H1 (cell line): ENCODE measurements at regions not wholly inside any gene's neighbourhood (a gene's known extent, or its start where the extent isn't known, plus 50 kb on each side); places are given as distances from the start of the nearest gene placed in this dataset.

ENCODE experiments used
- CTCF ChIA-PET: fragments of 300-600 bp; sonication (Branson Sonifier 250); formaldehyde crosslinking; loops from one replicate; lab custom pipeline; 2021; ENCODE audit not compliant: partially characterized antibody; lab: Charles Lee
- POLR2A ChIA-PET: fragments of 300-600 bp; sonication (Branson Sonifier 250); formaldehyde crosslinking; loops from one replicate; lab custom pipeline; 2021; ENCODE audit warnings: inconsistent platforms; ENCODE audit not compliant: partially characterized antibody; lab: Charles Lee
- DNase-seq, 2 experiments: peaks; one replicate each; pipeline versions ENCODE4 v3.0.0 to v3.0.0-alpha.2; 2010 to 2022; ENCODE audit warnings: low spot score in 2 of 2, low read depth in 1 of 2, mixed read lengths in 1 of 2
- FAIRE-seq: peaks from 2 replicates; lab custom pipeline; 2011; peaks lifted over from hg19 to GRCh38; lab: Jason Lieb, UNC
- H2AFZ ChIP-seq: 2 replicates; pipeline ENCODE4 v1.8.1; 2012; ENCODE audit warnings: low read length, inconsistent platforms
- H2AK5ac ChIP-seq: 2 replicates; pipeline ENCODE4 v1.6.1; 2013; ENCODE audit warnings: low read depth, low read length
- H2BK120ac ChIP-seq: replicated peaks from 2 replicates; pipeline ENCODE3; 2013; ENCODE audit warnings: low read depth, low read length, inconsistent platforms
- H2BK12ac ChIP-seq: 2 replicates; pipeline ENCODE4 v1.6.1; 2013; ENCODE audit warnings: low read depth, low read length
- H2BK15ac ChIP-seq: 2 replicates; pipeline ENCODE4 v1.6.1; 2013; ENCODE audit warnings: low read length
- H2BK20ac ChIP-seq: 2 replicates; pipeline ENCODE4 v1.6.1; 2013; ENCODE audit warnings: low read length
- H2BK5ac ChIP-seq: 2 replicates; pipeline ENCODE4 v1.6.1; 2013; ENCODE audit warnings: low read depth, low read length
- H3K14ac ChIP-seq: 2 replicates; pipeline ENCODE4 v1.6.1; 2013; ENCODE audit warnings: inconsistent platforms; ENCODE audit not compliant: insufficient read length
- H3K18ac ChIP-seq: 2 replicates; pipeline ENCODE4 v1.6.1; 2013; ENCODE audit warnings: low read length; ENCODE audit errors: extremely low read depth
- H3K23ac ChIP-seq: 2 replicates; pipeline ENCODE4 v1.6.1; 2013; ENCODE audit warnings: inconsistent platforms; ENCODE audit not compliant: insufficient read length
- H3K23me2 ChIP-seq: 2 replicates; pipeline ENCODE4 v1.6.1; 2013; ENCODE audit warnings: low read depth, low read length
- H3K27ac ChIP-seq: 2 replicates; pipeline ENCODE4 v1.6.1; 2011; ENCODE audit warnings: low read depth, low read length, inconsistent platforms
- H3K27me3 ChIP-seq, 4 experiments: replicated peaks in 1 of 4; 1 replicate in 1 of 4; 2 replicates in 3 of 4; pipeline versions ENCODE4 v1.6.1 to v1.8.1; 2011 to 2013; ENCODE audit warnings: low read length in 3 of 4, mild to moderate bottlenecking in 3 of 4, inconsistent platforms in 2 of 4, mixed read lengths in 2 of 4, moderate library complexity in 1 of 4; ENCODE audit not compliant: control insufficient read depth in 3 of 4, insufficient read depth in 3 of 4; ENCODE audit errors: extremely low read depth in 1 of 4
- H3K36me3 ChIP-seq, 4 experiments: 2 replicates each; pipeline versions ENCODE4 v1.6.1 to v1.8.1; 2011 to 2013; ENCODE audit warnings: mild to moderate bottlenecking in 4 of 4, low read length in 3 of 4, moderate library complexity in 2 of 4, control low read depth in 1 of 4, inconsistent platforms in 1 of 4; ENCODE audit not compliant: insufficient read depth in 4 of 4, control insufficient read depth in 2 of 4
- H3K4ac ChIP-seq: replicated peaks from 2 replicates; pipeline ENCODE3; 2013; ENCODE audit warnings: low read length, low read depth, mixed read lengths, inconsistent platforms; ENCODE audit not compliant: insufficient read length
- H3K4me1 ChIP-seq, 4 experiments: replicated peaks in 1 of 4; 1 replicate in 1 of 4; 2 replicates in 3 of 4; pipeline versions ENCODE4 v1.6.1 to v1.8.1; 2011 to 2013; ENCODE audit warnings: low read length in 3 of 4, inconsistent platforms in 2 of 4, mixed read lengths in 1 of 4; ENCODE audit not compliant: insufficient read depth in 4 of 4, control insufficient read depth in 3 of 4
- H3K4me2 ChIP-seq, 2 experiments: 2 replicates each; pipeline versions ENCODE4 v1.6.1 to v1.8.1; 2011 to 2013; ENCODE audit warnings: low read depth in 2 of 2, low read length in 2 of 2, control low read depth in 1 of 2, inconsistent platforms in 1 of 2, mild to moderate bottlenecking in 1 of 2; ENCODE audit not compliant: insufficient read depth in 1 of 2
- H3K4me3 ChIP-seq, 4 experiments: fragments of 200-600, 300-600 bp in 1 of 4; sonication (generic), shearing (Covaris generic), sonication (Bioruptor Twin) in 1 of 4; 2 replicates each; pipeline versions ENCODE4 v1.5.1 to v1.8.1; 2011 to 2016; ENCODE audit warnings: low read length in 4 of 4, low read depth in 3 of 4, control low read depth in 2 of 4, inconsistent platforms in 2 of 4, mild to moderate bottlenecking in 2 of 4, mixed read lengths in 1 of 4, moderate library complexity in 1 of 4; ENCODE audit not compliant: insufficient read depth in 2 of 4; ENCODE audit errors: extremely low read depth in 1 of 4
- H3K56ac ChIP-seq: replicated peaks from 2 replicates; pipeline ENCODE3; 2013; ENCODE audit warnings: low read depth, mild to moderate bottlenecking, mixed read lengths, low read length, inconsistent platforms; ENCODE audit not compliant: insufficient read length
- H3K79me1 ChIP-seq: 2 replicates; pipeline ENCODE4 v1.6.1; 2013; ENCODE audit warnings: low read depth, low read length, control low read depth
- H3K79me2 ChIP-seq, 2 experiments: 2 replicates each; pipeline versions ENCODE4 v1.6.1 to v1.8.1; 2012 to 2013; ENCODE audit warnings: low read length in 2 of 2, mild to moderate bottlenecking in 2 of 2, inconsistent platforms in 1 of 2; ENCODE audit not compliant: insufficient read depth in 2 of 2, control insufficient read depth in 1 of 2
- H3K9ac ChIP-seq, 4 experiments: replicated peaks in 1 of 4; 1 replicate in 1 of 4; 2 replicates in 3 of 4; pipeline versions ENCODE4 v1.6.1 to v1.8.1; 2011 to 2013; ENCODE audit warnings: low read depth in 3 of 4, low read length in 3 of 4, control low read depth in 2 of 4, mild to moderate bottlenecking in 2 of 4, moderate library complexity in 2 of 4, inconsistent platforms in 1 of 4; ENCODE audit errors: extremely low read depth in 1 of 4
- H3K9me3 ChIP-seq, 2 experiments: 2 replicates each; pipeline versions ENCODE4 v1.6.1 to v1.8.1; 2012 to 2013; ENCODE audit warnings: mild to moderate bottlenecking in 2 of 2, moderate library complexity in 2 of 2, control low read depth in 1 of 2, inconsistent platforms in 1 of 2, low read depth in 1 of 2, low read length in 1 of 2, mixed read lengths in 1 of 2; ENCODE audit not compliant: insufficient read depth in 2 of 2
- H4K20me1 ChIP-seq, 2 experiments: replicated peaks in 1 of 2; 2 replicates each; pipeline versions ENCODE3 to v1.8.1; 2011 to 2013; ENCODE audit warnings: inconsistent platforms in 2 of 2, low read length in 2 of 2, mild to moderate bottlenecking in 1 of 2; ENCODE audit not compliant: insufficient read depth in 2 of 2, control insufficient read depth in 1 of 2
- H4K5ac ChIP-seq: 2 replicates; pipeline ENCODE4 v1.6.1; 2013; ENCODE audit warnings: low read length, low read depth, mixed read lengths, inconsistent platforms; ENCODE audit not compliant: insufficient read length
- H4K8ac ChIP-seq: 2 replicates; pipeline ENCODE4 v1.8.0; 2013; ENCODE audit warnings: mild to moderate bottlenecking, moderate library complexity, low read length, inconsistent platforms; ENCODE audit not compliant: insufficient read depth; ENCODE audit errors: extremely low read depth
- H4K91ac ChIP-seq: replicated peaks from 2 replicates; pipeline ENCODE3; 2013; ENCODE audit warnings: low read length, mixed read lengths, inconsistent platforms; ENCODE audit not compliant: insufficient read length
- TBP ChIP-seq: IDR thresholded peaks from 2 replicates; pipeline ENCODE4 v1.6.1; 2011; ENCODE audit warnings: low read depth, low read length, improper control_type of control experiment
- WGBS, 2 experiments: shearing (Covaris generic) in 1 of 2; methylation state at CpG; one replicate each; pipeline versions ENCODE4 v1.1.6 to v1.1.7; 2013 to 2015; ENCODE audit warnings: low lambda C conversion rate in 2 of 2, mixed read lengths in 2 of 2, inconsistent platforms in 1 of 2, low coverage in 1 of 2, missing lambda C conversion rate in 1 of 2; ENCODE audit not compliant: insufficient replicate concordance in 2 of 2, insufficient coverage in 1 of 2, insufficient read length in 1 of 2; ENCODE audit errors: extremely low coverage in 1 of 2, missing lambda C conversion rate in 1 of 2; 5-methylcytosine and 5-hydroxymethylcytosine counted together

- POLR2A ChIA-PET: no interaction called here
- Histone ChIP-seq H3K23me2 (no peaks in the 10 kb centered on the region; the same call in 1 of the 2 replicates), H2BK5ac (no peak overlapping the region), H2BK20ac (no peak overlapping the region), H3K9me3 (no peaks in the 10 kb centered on the region), H3K4ac (no peak overlapping the region), H3K9ac (no peak overlapping the region), H2AK5ac (no peak overlapping the region), H4K20me1 (no peaks in the 10 kb centered on the region), H2BK120ac (no peak overlapping the region), H3K14ac (no peak overlapping the region), H4K5ac (no peak overlapping the region), H3K27ac (no peak overlapping the region), H2BK15ac (no peak overlapping the region), H2BK12ac (no peak overlapping the region), H3K36me3 (no peaks in the 10 kb centered on the region), H3K79me1 (no peaks in the 10 kb centered on the region), H3K18ac (no peak overlapping the region), H3K27me3 (no peaks in the 10 kb centered on the region; a peak in 1 of 7 replicates), H3K4me3 (no peak overlapping the region), H3K56ac (no peak overlapping the region), H3K4me1 (no peaks in the 10 kb centered on the region), H2AFZ (peak overlapping the region; percentile 77), H3K4me2 (no peak overlapping the region), H3K23ac (no peak overlapping the region), H3K79me2 (no peaks in the 10 kb centered on the region), H4K8ac (no peak overlapping the region), H4K91ac (no peak overlapping the region)
- CTCF ChIA-PET: interaction anchor here (0.6 to 1.1 kb wide), 3 partner anchors 180 to 339 kb away, joined by 3 read pairs; no protein-coding TSS in a partner anchor
- WGBS, 2 experiments: 94% methylated on average over 5 of the region's 5 CpGs; no CpG with 5 or more reads in 1 of the 2 experiments
- TF ChIP-seq TBP: no peak
- FAIRE-seq (no peak), DNase-seq (no peak)
Observed at GRCh38 chr11:45518833-45519535, 146.4 kb downstream of the CHST1 start.
